Transverse colon (tissue), 4 donors: ENCODE measurements at regions not wholly inside any gene's neighbourhood (a gene's known extent, or its start where the extent isn't known, plus 50 kb on each side); places are given as distances from the start of the nearest gene placed in this dataset.

Source experiments
- EP300 ChIP-seq: sonication (generic); formaldehyde crosslinking; IDR thresholded peaks from one replicate; pipeline ENCODE4 v1.6.1; 2017; ENCODE audit warnings: antibody characterized with exemption, low read depth
- POLR2A ChIP-seq: fragments of 450-650 bp; IDR thresholded peaks from one replicate; pipeline ENCODE4 v1.6.1; 2016; ENCODE audit warnings: antibody characterized with exemption, mild to moderate bottlenecking, moderate library complexity
- POLR2AphosphoS5 ChIP-seq, 3 donors: sonication (generic); formaldehyde crosslinking; IDR thresholded peaks; one replicate each; pipeline ENCODE4 v1.6.1; 2016; ENCODE audit warnings: antibody characterized with exemption in 3 of 3
- TF ChIP-seq, protein P1 (sequence below), 5 experiments: fragments of 200-600 bp in 3 of 5; fragments of 450-650 bp in 2 of 5; sonication (generic) in 3 of 5; IDR thresholded peaks; 1 replicate in 2 of 5; 2 replicates in 3 of 5; pipeline ENCODE4 v1.5.1; 2016 to 2017; ENCODE audit warnings: antibody characterized with exemption in 5 of 5, inconsistent platforms in 3 of 5, mild to moderate bottlenecking in 2 of 5, moderate library complexity in 1 of 5

DNA sequence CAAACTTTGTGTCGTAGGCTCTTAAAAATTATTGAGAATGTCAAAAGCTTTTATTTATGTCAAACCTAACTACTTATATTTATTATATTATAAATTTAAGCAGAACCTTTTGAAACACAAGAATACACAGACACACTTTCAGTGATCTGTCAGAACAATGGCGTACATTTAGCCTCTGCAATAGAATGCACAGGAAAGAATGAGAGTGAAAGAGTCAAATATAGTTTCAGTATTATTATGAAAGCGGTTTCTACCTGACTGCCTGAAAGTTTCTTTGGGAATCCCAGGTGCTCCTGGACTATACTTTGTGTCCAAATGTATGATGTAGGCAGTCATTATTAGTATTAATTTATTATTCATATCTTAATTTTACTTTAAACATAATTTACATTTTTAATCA, 872.0 kb upstream of the AGA start:
- TF ChIP-seq POLR2A = no peak
- TF ChIP-seq, protein P1, sequence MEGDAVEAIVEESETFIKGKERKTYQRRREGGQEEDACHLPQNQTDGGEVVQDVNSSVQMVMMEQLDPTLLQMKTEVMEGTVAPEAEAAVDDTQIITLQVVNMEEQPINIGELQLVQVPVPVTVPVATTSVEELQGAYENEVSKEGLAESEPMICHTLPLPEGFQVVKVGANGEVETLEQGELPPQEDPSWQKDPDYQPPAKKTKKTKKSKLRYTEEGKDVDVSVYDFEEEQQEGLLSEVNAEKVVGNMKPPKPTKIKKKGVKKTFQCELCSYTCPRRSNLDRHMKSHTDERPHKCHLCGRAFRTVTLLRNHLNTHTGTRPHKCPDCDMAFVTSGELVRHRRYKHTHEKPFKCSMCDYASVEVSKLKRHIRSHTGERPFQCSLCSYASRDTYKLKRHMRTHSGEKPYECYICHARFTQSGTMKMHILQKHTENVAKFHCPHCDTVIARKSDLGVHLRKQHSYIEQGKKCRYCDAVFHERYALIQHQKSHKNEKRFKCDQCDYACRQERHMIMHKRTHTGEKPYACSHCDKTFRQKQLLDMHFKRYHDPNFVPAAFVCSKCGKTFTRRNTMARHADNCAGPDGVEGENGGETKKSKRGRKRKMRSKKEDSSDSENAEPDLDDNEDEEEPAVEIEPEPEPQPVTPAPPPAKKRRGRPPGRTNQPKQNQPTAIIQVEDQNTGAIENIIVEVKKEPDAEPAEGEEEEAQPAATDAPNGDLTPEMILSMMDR (IDR thresholded peaks at IDR 0.05) = no peak
- no peak for TF ChIP-seq EP300
- TF ChIP-seq POLR2AphosphoS5 (IDR thresholded peaks at IDR 0.05) = no peak
